ENCODE measurements at regions not wholly inside any gene's neighbourhood (a gene's known extent, or its start where the extent isn't known, plus 50 kb on each side); places are given as distances from the start of the nearest gene placed in this dataset.

DNA sequence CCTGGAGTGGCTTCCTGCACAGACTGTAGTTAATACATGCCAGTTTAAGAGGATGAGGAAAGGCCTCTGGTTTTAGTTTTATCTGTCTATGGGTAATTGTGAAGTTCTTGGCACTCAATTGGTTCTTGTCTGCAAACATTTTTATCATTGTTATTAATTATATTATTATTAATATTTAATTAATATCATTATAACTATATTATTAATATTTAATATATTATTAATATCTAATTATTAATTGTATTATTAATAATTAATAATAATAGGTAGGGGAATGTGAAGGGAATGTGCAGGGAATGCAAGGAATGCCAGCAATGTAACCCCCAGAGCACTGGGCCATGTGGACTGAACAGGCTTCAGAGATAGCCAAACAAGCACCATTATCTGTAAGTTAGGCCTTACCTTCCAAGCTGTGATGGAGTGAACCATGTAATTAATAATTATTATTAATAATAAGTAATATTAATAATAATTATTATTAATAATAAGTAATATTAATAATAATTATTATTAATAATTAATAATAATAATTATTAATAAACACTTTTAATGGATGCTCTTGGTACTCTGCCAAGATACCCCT lies 79.8 kb upstream of the NMNAT3 start:
- DNase-seq (ENCODE audit: low spot score) = no peak
- Histone ChIP-seq H3K9me3 (no peaks in the 10 kb centered on the region), H3K27me3 (no peaks in the 10 kb centered on the region), H3K4me3 (no peak overlapping the region), H3K27ac (no peak overlapping the region), H3K4me1 (no peaks in the 10 kb centered on the region), H3K36me3 (no peaks in the 10 kb centered on the region)
- TF ChIP-seq, protein P1, sequence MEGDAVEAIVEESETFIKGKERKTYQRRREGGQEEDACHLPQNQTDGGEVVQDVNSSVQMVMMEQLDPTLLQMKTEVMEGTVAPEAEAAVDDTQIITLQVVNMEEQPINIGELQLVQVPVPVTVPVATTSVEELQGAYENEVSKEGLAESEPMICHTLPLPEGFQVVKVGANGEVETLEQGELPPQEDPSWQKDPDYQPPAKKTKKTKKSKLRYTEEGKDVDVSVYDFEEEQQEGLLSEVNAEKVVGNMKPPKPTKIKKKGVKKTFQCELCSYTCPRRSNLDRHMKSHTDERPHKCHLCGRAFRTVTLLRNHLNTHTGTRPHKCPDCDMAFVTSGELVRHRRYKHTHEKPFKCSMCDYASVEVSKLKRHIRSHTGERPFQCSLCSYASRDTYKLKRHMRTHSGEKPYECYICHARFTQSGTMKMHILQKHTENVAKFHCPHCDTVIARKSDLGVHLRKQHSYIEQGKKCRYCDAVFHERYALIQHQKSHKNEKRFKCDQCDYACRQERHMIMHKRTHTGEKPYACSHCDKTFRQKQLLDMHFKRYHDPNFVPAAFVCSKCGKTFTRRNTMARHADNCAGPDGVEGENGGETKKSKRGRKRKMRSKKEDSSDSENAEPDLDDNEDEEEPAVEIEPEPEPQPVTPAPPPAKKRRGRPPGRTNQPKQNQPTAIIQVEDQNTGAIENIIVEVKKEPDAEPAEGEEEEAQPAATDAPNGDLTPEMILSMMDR (IDR thresholded peaks at IDR 0.05) = no peak

DNA sequence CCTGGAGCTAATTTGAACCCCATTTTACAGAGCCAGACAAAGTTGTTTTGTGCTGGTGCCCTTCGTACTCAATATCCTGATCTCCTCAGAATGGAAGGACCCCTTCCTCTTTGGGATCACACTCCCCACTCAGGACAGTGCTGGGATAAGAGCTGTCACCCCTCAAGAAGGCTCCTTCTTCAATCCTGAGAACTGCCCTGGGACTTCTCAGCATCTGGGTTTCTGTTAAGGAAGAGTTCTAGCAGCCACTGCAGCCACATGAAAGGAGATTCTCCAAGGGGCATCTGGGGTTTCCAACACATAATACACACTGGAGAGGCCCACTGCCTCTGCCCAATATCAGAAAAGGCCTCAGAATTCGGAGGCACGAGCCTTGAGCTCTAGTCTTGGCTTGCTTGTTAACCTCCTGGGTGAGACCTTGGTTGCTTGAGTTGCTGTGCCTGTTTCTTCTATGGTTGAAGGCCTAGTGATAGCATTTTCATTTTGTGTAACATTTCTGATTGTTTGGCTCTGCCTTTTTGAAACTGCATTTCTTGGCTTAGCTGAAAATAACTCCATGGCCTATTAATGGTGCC lies 78.8 kb upstream of the NMNAT3 start:
- Histone ChIP-seq H3K36me3 (no peaks in the 10 kb centered on the region), H3K27me3 (no peaks in the 10 kb centered on the region), H3K9me3 (no peaks in the 10 kb centered on the region), H3K4me1 (no peaks in the 10 kb centered on the region), H3K4me3 (no peak overlapping the region), H3K27ac (no peak overlapping the region)
- TF ChIP-seq, protein P1 (IDR thresholded peaks at IDR 0.05) = no peak
- DNase-seq (ENCODE audit: low spot score) = no peak

DNA sequence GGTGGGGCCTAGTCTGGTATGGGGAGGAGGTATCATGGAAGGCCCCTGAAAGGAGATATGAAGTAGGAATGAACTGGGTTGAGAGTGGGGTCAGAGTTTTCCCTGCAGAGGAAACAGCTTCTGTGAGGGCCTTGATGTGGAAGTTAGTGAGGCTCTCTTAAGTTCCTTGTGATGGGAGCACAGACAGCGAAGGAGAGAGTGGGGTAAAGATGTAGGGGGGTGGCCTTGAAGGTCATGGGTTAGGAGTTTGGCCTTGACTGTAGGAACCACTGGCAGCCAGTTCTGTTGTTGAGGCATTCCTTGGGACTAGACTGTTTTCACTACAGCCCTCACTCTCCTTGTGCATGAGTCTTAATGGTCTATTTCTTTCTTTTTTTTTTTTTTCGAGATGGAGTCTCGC lies 77.8 kb upstream of the NMNAT3 start:
- no peaks in the 10 kb centered on the region for H3K27me3 ChIP-seq
- H3K36me3 ChIP-seq = no peaks in the 10 kb centered on the region
- TF ChIP-seq, protein P1 (IDR thresholded peaks at IDR 0.05) = no peak
- no peaks in the 10 kb centered on the region for H3K4me1 ChIP-seq
- no peak overlapping the region for H3K27ac ChIP-seq
- no peak for DNase-seq (ENCODE audit: low spot score)
- peaks cover 0 to 5% of the 10 kb centered on the region in 2 donors for H3K9me3 ChIP-seq
- H3K4me3 ChIP-seq = no peak overlapping the region

DNA sequence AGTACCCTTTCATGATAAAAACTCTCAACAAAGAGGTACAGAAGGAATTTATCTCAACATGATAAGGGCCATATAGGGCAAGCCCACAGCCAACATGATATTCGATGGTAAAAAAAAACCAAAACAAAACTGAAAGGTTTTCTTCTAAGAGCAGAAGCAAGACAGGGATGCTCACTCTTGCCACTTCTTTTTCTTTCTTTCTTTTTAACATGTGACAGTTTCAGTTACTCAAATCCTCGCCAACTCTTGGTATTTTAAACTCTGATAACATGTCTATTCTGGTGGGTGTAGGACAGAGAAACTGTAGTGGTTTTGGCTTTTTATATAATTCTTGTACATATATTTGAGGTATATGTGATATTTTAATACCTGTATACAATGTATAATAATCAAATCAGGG lies 74.0 kb upstream of the NMNAT3 start:
- peaks cover 0 to 17% of the 10 kb centered on the region in 2 donors for H3K9me3 ChIP-seq
- no peaks in the 10 kb centered on the region for H3K36me3 ChIP-seq
- no peaks in the 10 kb centered on the region for H3K27me3 ChIP-seq
- TF ChIP-seq, protein P1 (IDR thresholded peaks at IDR 0.05) = no peak
- H3K4me3 ChIP-seq = no peak overlapping the region
- DNase-seq (ENCODE audit: low spot score) = no peak
- no peaks in the 10 kb centered on the region for H3K4me1 ChIP-seq
- H3K27ac ChIP-seq = no peak overlapping the region

DNA sequence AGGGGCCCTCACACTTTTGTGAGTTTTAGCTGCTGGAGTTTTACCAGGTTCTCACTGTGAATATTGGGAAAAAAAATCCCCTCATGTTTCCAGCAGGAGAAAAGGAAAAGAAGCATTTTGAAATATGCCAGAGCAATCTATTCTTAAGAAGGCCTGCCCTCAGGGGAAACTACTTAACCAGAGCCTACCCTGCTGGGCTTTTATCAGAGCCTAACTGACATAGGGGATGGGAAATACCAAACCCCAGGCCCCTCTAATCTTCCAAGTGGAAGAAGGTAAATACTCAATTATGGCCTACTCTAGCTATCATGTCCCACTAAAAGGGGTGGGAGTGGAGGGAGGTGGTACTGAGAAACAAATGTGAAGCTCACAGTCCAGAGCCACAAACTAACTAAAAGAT lies 68.7 kb upstream of the NMNAT3 start:
- TF ChIP-seq, protein P1 (IDR thresholded peaks at IDR 0.05) = no peak
- Histone ChIP-seq H3K27me3 (no peaks in the 10 kb centered on the region), H3K27ac (no peak overlapping the region), H3K4me1 (no peaks in the 10 kb centered on the region), H3K4me3 (no peak overlapping the region), H3K36me3 (no peaks in the 10 kb centered on the region), H3K9me3 (peaks cover 0 to 17% of the 10 kb centered on the region in 2 donors)
- no peak for DNase-seq (ENCODE audit: low spot score)

DNA sequence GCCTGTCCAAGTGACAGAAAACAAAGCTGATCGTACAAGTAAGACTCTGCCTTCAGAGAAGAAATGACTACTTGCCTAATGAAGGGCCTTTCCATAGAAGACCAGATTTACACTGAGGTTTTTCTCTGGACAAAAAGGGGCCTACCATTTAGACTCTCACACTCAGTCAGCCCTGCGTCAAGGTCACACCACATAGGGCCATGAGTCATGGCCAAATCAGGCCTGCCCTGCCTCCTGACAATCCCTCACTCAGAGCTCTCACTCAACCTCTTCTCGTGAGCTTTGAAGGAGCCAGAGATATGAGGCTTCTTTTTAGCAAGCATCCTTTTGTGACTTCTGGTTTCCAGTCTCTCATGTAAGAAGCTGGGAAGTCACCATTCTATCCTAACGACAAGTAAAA lies 68.1 kb upstream of the NMNAT3 start:
- no peaks in the 10 kb centered on the region for H3K27me3 ChIP-seq
- H3K4me1 ChIP-seq = no peaks in the 10 kb centered on the region
- H3K36me3 ChIP-seq = no peaks in the 10 kb centered on the region
- DNase-seq (ENCODE audit: low spot score) = no peak
- H3K4me3 ChIP-seq = no peak overlapping the region
- TF ChIP-seq, protein P1 (IDR thresholded peaks at IDR 0.05) = no peak
- no peak overlapping the region for H3K27ac ChIP-seq
- peaks cover 0 to 15% of the 10 kb centered on the region in 2 donors for H3K9me3 ChIP-seq
